ENCODE measurements at regions not wholly inside any gene's neighbourhood (a gene's known extent, or its start where the extent isn't known, plus 50 kb on each side); places are given as distances from the start of the nearest gene placed in this dataset.

GRCh38 chr9:107605041-107605440 lies 115.5 kb upstream of the KLF4 start:
- Mint-ChIP-seq H3K4me3 (no peak overlapping the region), H3K36me3 (no peaks in the 10 kb centered on the region), H3K4me1 (ENCODE audit: low read depth) (no peaks in the 10 kb centered on the region), H3K9me3 (ENCODE audit: low read depth) (no peaks in the 10 kb centered on the region), H3K27ac (no peak overlapping the region), H3K27me3 (no peaks in the 10 kb centered on the region)

- H3K9me3 Mint-ChIP-seq (ENCODE audit: low read depth), result no peaks in the 10 kb centered on the region
- no peak overlapping the region for H3K4me3 Mint-ChIP-seq
- H3K27me3 Mint-ChIP-seq, result no peaks in the 10 kb centered on the region
- no peak overlapping the region for H3K27ac Mint-ChIP-seq
- no peaks in the 10 kb centered on the region for H3K36me3 Mint-ChIP-seq
- no peaks in the 10 kb centered on the region for H3K4me1 Mint-ChIP-seq (ENCODE audit: low read depth)
These were observed 113.7 kb upstream of the KLF4 start for GRCh38 chr9:107603281-107603680.

- Mint-ChIP-seq H3K4me1 (ENCODE audit: low read depth) (no peaks in the 10 kb centered on the region), H3K27me3 (no peaks in the 10 kb centered on the region), H3K9me3 (ENCODE audit: low read depth) (no peaks in the 10 kb centered on the region), H3K27ac (no peak overlapping the region), H3K36me3 (no peaks in the 10 kb centered on the region), H3K4me3 (no peak overlapping the region)
These were observed 110.5 kb upstream of the KLF4 start for GRCh38 chr9:107600060-107600573.

GRCh38 chr9:107597743-107598217 lies 108.2 kb upstream of the KLF4 start:
- Mint-ChIP-seq H3K27me3 (no peaks in the 10 kb centered on the region), H3K4me1 (ENCODE audit: low read depth) (no peaks in the 10 kb centered on the region), H3K4me3 (no peak overlapping the region), H3K27ac (no peak overlapping the region), H3K9me3 (ENCODE audit: low read depth) (no peaks in the 10 kb centered on the region), H3K36me3 (no peaks in the 10 kb centered on the region)

- peaks cover 1% of the 10 kb centered on the region for H3K27me3 Mint-ChIP-seq
- H3K36me3 Mint-ChIP-seq, result no peaks in the 10 kb centered on the region
- H3K4me3 Mint-ChIP-seq, result no peak overlapping the region
- H3K9me3 Mint-ChIP-seq (ENCODE audit: low read depth), result no peaks in the 10 kb centered on the region
- no peak overlapping the region for H3K27ac Mint-ChIP-seq
- no peaks in the 10 kb centered on the region for H3K4me1 Mint-ChIP-seq (ENCODE audit: low read depth)
These were observed 105.5 kb upstream of the KLF4 start for GRCh38 chr9:107594908-107595530.

- Mint-ChIP-seq H3K36me3 (no peaks in the 10 kb centered on the region), H3K27ac (no peak overlapping the region), H3K4me1 (ENCODE audit: low read depth) (no peaks in the 10 kb centered on the region), H3K27me3 (peaks cover 3% of the 10 kb centered on the region), H3K4me3 (no peak overlapping the region), H3K9me3 (ENCODE audit: low read depth) (no peaks in the 10 kb centered on the region)
These were observed 103.8 kb upstream of the KLF4 start for GRCh38 chr9:107593224-107593870.

GRCh38 chr9:107592424-107592823 lies 102.9 kb upstream of the KLF4 start:
- Mint-ChIP-seq H3K36me3 (no peaks in the 10 kb centered on the region), H3K4me1 (ENCODE audit: low read depth) (no peaks in the 10 kb centered on the region), H3K4me3 (no peak overlapping the region), H3K27me3 (peaks cover 3% of the 10 kb centered on the region), H3K27ac (no peak overlapping the region), H3K9me3 (ENCODE audit: low read depth) (no peaks in the 10 kb centered on the region)

GRCh38 chr9:107591781-107592180 lies 102.2 kb upstream of the KLF4 start:
- Mint-ChIP-seq H3K4me3 (no peak overlapping the region), H3K27ac (no peak overlapping the region), H3K27me3 (peaks cover 3% of the 10 kb centered on the region), H3K9me3 (ENCODE audit: low read depth) (no peaks in the 10 kb centered on the region), H3K36me3 (no peaks in the 10 kb centered on the region), H3K4me1 (ENCODE audit: low read depth) (no peaks in the 10 kb centered on the region)

GRCh38 chr9:107588393-107588792 lies 98.8 kb upstream of the KLF4 start:
- H3K4me3 Mint-ChIP-seq, result no peak overlapping the region
- no peaks in the 10 kb centered on the region for H3K9me3 Mint-ChIP-seq (ENCODE audit: low read depth)
- H3K27ac Mint-ChIP-seq, result no peak overlapping the region
- H3K27me3 Mint-ChIP-seq, result peaks cover 5% of the 10 kb centered on the region
- H3K4me1 Mint-ChIP-seq (ENCODE audit: low read depth), result no peaks in the 10 kb centered on the region
- H3K36me3 Mint-ChIP-seq, result no peaks in the 10 kb centered on the region

GRCh38 chr9:107587191-107587963 lies 97.8 kb upstream of the KLF4 start:
- no peaks in the 10 kb centered on the region for H3K4me1 Mint-ChIP-seq (ENCODE audit: low read depth)
- H3K4me3 Mint-ChIP-seq, result no peak overlapping the region
- H3K27ac Mint-ChIP-seq, result no peak overlapping the region
- H3K36me3 Mint-ChIP-seq, result no peaks in the 10 kb centered on the region
- no peaks in the 10 kb centered on the region for H3K9me3 Mint-ChIP-seq (ENCODE audit: low read depth)
- peaks cover 5% of the 10 kb centered on the region for H3K27me3 Mint-ChIP-seq

- Mint-ChIP-seq H3K4me1 (ENCODE audit: low read depth) (no peaks in the 10 kb centered on the region), H3K9me3 (ENCODE audit: low read depth) (no peaks in the 10 kb centered on the region), H3K36me3 (no peaks in the 10 kb centered on the region), H3K4me3 (no peak overlapping the region), H3K27ac (no peak overlapping the region), H3K27me3 (peaks cover 4% of the 10 kb centered on the region)
These were observed 96.9 kb upstream of the KLF4 start for GRCh38 chr9:107586493-107586892.

GRCh38 chr9:107585465-107585864 lies 95.9 kb upstream of the KLF4 start:
- peaks cover 4% of the 10 kb centered on the region for H3K27me3 Mint-ChIP-seq
- no peak overlapping the region for H3K4me3 Mint-ChIP-seq
- H3K4me1 Mint-ChIP-seq (ENCODE audit: low read depth), result no peaks in the 10 kb centered on the region
- no peaks in the 10 kb centered on the region for H3K36me3 Mint-ChIP-seq
- H3K27ac Mint-ChIP-seq, result no peak overlapping the region
- no peaks in the 10 kb centered on the region for H3K9me3 Mint-ChIP-seq (ENCODE audit: low read depth)

GRCh38 chr9:107584944-107585343 lies 95.4 kb upstream of the KLF4 start:
- Mint-ChIP-seq H3K9me3 (ENCODE audit: low read depth) (no peaks in the 10 kb centered on the region), H3K27ac (no peak overlapping the region), H3K36me3 (no peaks in the 10 kb centered on the region), H3K27me3 (peaks cover 4% of the 10 kb centered on the region), H3K4me1 (ENCODE audit: low read depth) (no peaks in the 10 kb centered on the region), H3K4me3 (no peak overlapping the region)

- Mint-ChIP-seq H3K9me3 (ENCODE audit: low read depth) (no peaks in the 10 kb centered on the region), H3K4me3 (no peak overlapping the region), H3K36me3 (no peaks in the 10 kb centered on the region), H3K27ac (no peak overlapping the region), H3K27me3 (peaks cover 3% of the 10 kb centered on the region), H3K4me1 (ENCODE audit: low read depth) (no peaks in the 10 kb centered on the region)
These were observed 94.6 kb upstream of the KLF4 start for GRCh38 chr9:107584186-107584585.

- Mint-ChIP-seq H3K27ac (no peak overlapping the region), H3K36me3 (no peaks in the 10 kb centered on the region), H3K4me1 (ENCODE audit: low read depth) (no peaks in the 10 kb centered on the region), H3K9me3 (ENCODE audit: low read depth) (no peaks in the 10 kb centered on the region), H3K27me3 (no peaks in the 10 kb centered on the region), H3K4me3 (no peak overlapping the region)
These were observed 87.7 kb upstream of the KLF4 start for GRCh38 chr9:107577140-107577776.

All from activated naive CD8-positive, alpha-beta T cell (primary cell).